H1 (cell line): ENCODE measurements at regions not wholly inside any gene's neighbourhood (a gene's known extent, or its start where the extent isn't known, plus 50 kb on each side); places are given as distances from the start of the nearest gene placed in this dataset.

Source experiments
- CTCF ChIA-PET: fragments of 300-600 bp; sonication (Branson Sonifier 250); formaldehyde crosslinking; loops from one replicate; lab custom pipeline; 2021; ENCODE audit not compliant: partially characterized antibody; lab: Charles Lee
- POLR2A ChIA-PET: fragments of 300-600 bp; sonication (Branson Sonifier 250); formaldehyde crosslinking; loops from one replicate; lab custom pipeline; 2021; ENCODE audit warnings: inconsistent platforms; ENCODE audit not compliant: partially characterized antibody; lab: Charles Lee
- DNase-seq, 2 experiments: peaks; one replicate each; pipeline versions ENCODE4 v3.0.0 to v3.0.0-alpha.2; 2010 to 2022; ENCODE audit warnings: low spot score in 2 of 2, low read depth in 1 of 2, mixed read lengths in 1 of 2
- FAIRE-seq: peaks from 2 replicates; lab custom pipeline; 2011; peaks lifted over from hg19 to GRCh38; lab: Jason Lieb, UNC
- H2AFZ ChIP-seq: 2 replicates; pipeline ENCODE4 v1.8.1; 2012; ENCODE audit warnings: low read length, inconsistent platforms
- H2AK5ac ChIP-seq: 2 replicates; pipeline ENCODE4 v1.6.1; 2013; ENCODE audit warnings: low read depth, low read length
- H2BK120ac ChIP-seq: replicated peaks from 2 replicates; pipeline ENCODE3; 2013; ENCODE audit warnings: low read depth, low read length, inconsistent platforms
- H2BK12ac ChIP-seq: 2 replicates; pipeline ENCODE4 v1.6.1; 2013; ENCODE audit warnings: low read depth, low read length
- H2BK15ac ChIP-seq: 2 replicates; pipeline ENCODE4 v1.6.1; 2013; ENCODE audit warnings: low read length
- H2BK20ac ChIP-seq: 2 replicates; pipeline ENCODE4 v1.6.1; 2013; ENCODE audit warnings: low read length
- H2BK5ac ChIP-seq: 2 replicates; pipeline ENCODE4 v1.6.1; 2013; ENCODE audit warnings: low read depth, low read length
- H3K14ac ChIP-seq: 2 replicates; pipeline ENCODE4 v1.6.1; 2013; ENCODE audit warnings: inconsistent platforms; ENCODE audit not compliant: insufficient read length
- H3K18ac ChIP-seq: 2 replicates; pipeline ENCODE4 v1.6.1; 2013; ENCODE audit warnings: low read length; ENCODE audit errors: extremely low read depth
- H3K23ac ChIP-seq: 2 replicates; pipeline ENCODE4 v1.6.1; 2013; ENCODE audit warnings: inconsistent platforms; ENCODE audit not compliant: insufficient read length
- H3K23me2 ChIP-seq: 2 replicates; pipeline ENCODE4 v1.6.1; 2013; ENCODE audit warnings: low read depth, low read length
- H3K27ac ChIP-seq: 2 replicates; pipeline ENCODE4 v1.6.1; 2011; ENCODE audit warnings: low read depth, low read length, inconsistent platforms
- H3K27me3 ChIP-seq, 4 experiments: replicated peaks in 1 of 4; 1 replicate in 1 of 4; 2 replicates in 3 of 4; pipeline versions ENCODE4 v1.6.1 to v1.8.1; 2011 to 2013; ENCODE audit warnings: low read length in 3 of 4, mild to moderate bottlenecking in 3 of 4, inconsistent platforms in 2 of 4, mixed read lengths in 2 of 4, moderate library complexity in 1 of 4; ENCODE audit not compliant: control insufficient read depth in 3 of 4, insufficient read depth in 3 of 4; ENCODE audit errors: extremely low read depth in 1 of 4
- H3K36me3 ChIP-seq, 4 experiments: 2 replicates each; pipeline versions ENCODE4 v1.6.1 to v1.8.1; 2011 to 2013; ENCODE audit warnings: mild to moderate bottlenecking in 4 of 4, low read length in 3 of 4, moderate library complexity in 2 of 4, control low read depth in 1 of 4, inconsistent platforms in 1 of 4; ENCODE audit not compliant: insufficient read depth in 4 of 4, control insufficient read depth in 2 of 4
- H3K4ac ChIP-seq: replicated peaks from 2 replicates; pipeline ENCODE3; 2013; ENCODE audit warnings: low read length, low read depth, mixed read lengths, inconsistent platforms; ENCODE audit not compliant: insufficient read length
- H3K4me1 ChIP-seq, 4 experiments: replicated peaks in 1 of 4; 1 replicate in 1 of 4; 2 replicates in 3 of 4; pipeline versions ENCODE4 v1.6.1 to v1.8.1; 2011 to 2013; ENCODE audit warnings: low read length in 3 of 4, inconsistent platforms in 2 of 4, mixed read lengths in 1 of 4; ENCODE audit not compliant: insufficient read depth in 4 of 4, control insufficient read depth in 3 of 4
- H3K4me2 ChIP-seq, 2 experiments: 2 replicates each; pipeline versions ENCODE4 v1.6.1 to v1.8.1; 2011 to 2013; ENCODE audit warnings: low read depth in 2 of 2, low read length in 2 of 2, control low read depth in 1 of 2, inconsistent platforms in 1 of 2, mild to moderate bottlenecking in 1 of 2; ENCODE audit not compliant: insufficient read depth in 1 of 2
- H3K4me3 ChIP-seq, 4 experiments: fragments of 200-600, 300-600 bp in 1 of 4; sonication (generic), shearing (Covaris generic), sonication (Bioruptor Twin) in 1 of 4; 2 replicates each; pipeline versions ENCODE4 v1.5.1 to v1.8.1; 2011 to 2016; ENCODE audit warnings: low read length in 4 of 4, low read depth in 3 of 4, control low read depth in 2 of 4, inconsistent platforms in 2 of 4, mild to moderate bottlenecking in 2 of 4, mixed read lengths in 1 of 4, moderate library complexity in 1 of 4; ENCODE audit not compliant: insufficient read depth in 2 of 4; ENCODE audit errors: extremely low read depth in 1 of 4
- H3K56ac ChIP-seq: replicated peaks from 2 replicates; pipeline ENCODE3; 2013; ENCODE audit warnings: low read depth, mild to moderate bottlenecking, mixed read lengths, low read length, inconsistent platforms; ENCODE audit not compliant: insufficient read length
- H3K79me1 ChIP-seq: 2 replicates; pipeline ENCODE4 v1.6.1; 2013; ENCODE audit warnings: low read depth, low read length, control low read depth
- H3K79me2 ChIP-seq, 2 experiments: 2 replicates each; pipeline versions ENCODE4 v1.6.1 to v1.8.1; 2012 to 2013; ENCODE audit warnings: low read length in 2 of 2, mild to moderate bottlenecking in 2 of 2, inconsistent platforms in 1 of 2; ENCODE audit not compliant: insufficient read depth in 2 of 2, control insufficient read depth in 1 of 2
- H3K9ac ChIP-seq, 4 experiments: replicated peaks in 1 of 4; 1 replicate in 1 of 4; 2 replicates in 3 of 4; pipeline versions ENCODE4 v1.6.1 to v1.8.1; 2011 to 2013; ENCODE audit warnings: low read depth in 3 of 4, low read length in 3 of 4, control low read depth in 2 of 4, mild to moderate bottlenecking in 2 of 4, moderate library complexity in 2 of 4, inconsistent platforms in 1 of 4; ENCODE audit errors: extremely low read depth in 1 of 4
- H3K9me3 ChIP-seq, 2 experiments: 2 replicates each; pipeline versions ENCODE4 v1.6.1 to v1.8.1; 2012 to 2013; ENCODE audit warnings: mild to moderate bottlenecking in 2 of 2, moderate library complexity in 2 of 2, control low read depth in 1 of 2, inconsistent platforms in 1 of 2, low read depth in 1 of 2, low read length in 1 of 2, mixed read lengths in 1 of 2; ENCODE audit not compliant: insufficient read depth in 2 of 2
- H4K20me1 ChIP-seq, 2 experiments: replicated peaks in 1 of 2; 2 replicates each; pipeline versions ENCODE3 to v1.8.1; 2011 to 2013; ENCODE audit warnings: inconsistent platforms in 2 of 2, low read length in 2 of 2, mild to moderate bottlenecking in 1 of 2; ENCODE audit not compliant: insufficient read depth in 2 of 2, control insufficient read depth in 1 of 2
- H4K5ac ChIP-seq: 2 replicates; pipeline ENCODE4 v1.6.1; 2013; ENCODE audit warnings: low read length, low read depth, mixed read lengths, inconsistent platforms; ENCODE audit not compliant: insufficient read length
- H4K8ac ChIP-seq: 2 replicates; pipeline ENCODE4 v1.8.0; 2013; ENCODE audit warnings: mild to moderate bottlenecking, moderate library complexity, low read length, inconsistent platforms; ENCODE audit not compliant: insufficient read depth; ENCODE audit errors: extremely low read depth
- H4K91ac ChIP-seq: replicated peaks from 2 replicates; pipeline ENCODE3; 2013; ENCODE audit warnings: low read length, mixed read lengths, inconsistent platforms; ENCODE audit not compliant: insufficient read length
- ATF2 ChIP-seq: IDR thresholded peaks from 2 replicates; pipeline ENCODE4 v1.6.1; 2012; ENCODE audit warnings: low read length, inconsistent platforms
- BRCA1 ChIP-seq: IDR thresholded peaks from 2 replicates; pipeline ENCODE4 v1.6.1; 2012; ENCODE audit warnings: low read depth, low read length, improper control_type of control experiment
- EGR1 ChIP-seq: IDR thresholded peaks from 2 replicates; pipeline ENCODE4 v1.6.1; 2011; ENCODE audit warnings: low read depth, low read length, borderline replicate concordance
- GTF2F1 ChIP-seq: IDR thresholded peaks from 2 replicates; pipeline ENCODE4 v1.6.1; 2012; ENCODE audit warnings: low read depth, low read length, improper control_type of control experiment, borderline replicate concordance
- KDM1A ChIP-seq: fragments of 200-600, 300-600 bp; sonication (generic); IDR thresholded peaks from 2 replicates; pipeline ENCODE4 v1.7.1; 2016; ENCODE audit warnings: mild to moderate bottlenecking, low read length, borderline replicate concordance
- MAFK ChIP-seq: IDR thresholded peaks from 2 replicates; pipeline ENCODE4 v1.6.1; 2012; ENCODE audit warnings: low read depth, mild to moderate bottlenecking, improper control_type of control experiment, low read length
- NANOG ChIP-seq: IDR thresholded peaks from 2 replicates; pipeline ENCODE4 v1.6.1; 2011; ENCODE audit warnings: low read length, low read depth, mild to moderate bottlenecking, inconsistent platforms; ENCODE audit not compliant: insufficient read depth, poor library complexity, severe bottlenecking
- NRF1 ChIP-seq: IDR thresholded peaks from 2 replicates; pipeline ENCODE4 v1.6.1; 2011; ENCODE audit warnings: mild to moderate bottlenecking, low read depth, low read length, improper control_type of control experiment
- POLR2A ChIP-seq, 2 experiments: IDR thresholded peaks; 1 replicate in 1 of 2; 2 replicates in 1 of 2; pipeline ENCODE4 v1.6.1; 2011; ENCODE audit warnings: low read depth in 2 of 2, low read length in 2 of 2, mild to moderate bottlenecking in 2 of 2; ENCODE audit errors: control extremely low read depth in 1 of 2
- POLR2AphosphoS5 ChIP-seq: IDR thresholded peaks from 2 replicates; pipeline ENCODE4 v1.6.1; 2011; ENCODE audit warnings: low read depth, low read length
- POU5F1 ChIP-seq: IDR thresholded peaks from 2 replicates; pipeline ENCODE4 v1.6.1; 2011; ENCODE audit warnings: low read depth, mild to moderate bottlenecking, low read length, moderate library complexity
- SAP30 ChIP-seq: fragments of 300-600 bp; sonication (generic); IDR thresholded peaks from 2 replicates; pipeline ENCODE4 v1.7.1; 2012; ENCODE audit warnings: low read length, moderate library complexity, mild to moderate bottlenecking, inconsistent platforms; ENCODE audit not compliant: insufficient read depth, insufficient replicate concordance
- SIRT6 ChIP-seq: IDR thresholded peaks from one replicate; pipeline ENCODE4 v1.7.1; 2012; ENCODE audit warnings: low read length, inconsistent platforms
- TAF1 ChIP-seq: IDR thresholded peaks from 2 replicates; pipeline ENCODE4 v1.6.1; 2011; ENCODE audit warnings: mild to moderate bottlenecking, low read depth, low read length
- TEAD4 ChIP-seq: IDR thresholded peaks from 2 replicates; pipeline ENCODE4 v1.6.1; 2012; ENCODE audit warnings: low read depth, low read length, inconsistent platforms, mixed read lengths
- WGBS, 2 experiments: shearing (Covaris generic) in 1 of 2; methylation state at CpG; one replicate each; pipeline versions ENCODE4 v1.1.6 to v1.1.7; 2013 to 2015; ENCODE audit warnings: low lambda C conversion rate in 2 of 2, mixed read lengths in 2 of 2, inconsistent platforms in 1 of 2, low coverage in 1 of 2, missing lambda C conversion rate in 1 of 2; ENCODE audit not compliant: insufficient replicate concordance in 2 of 2, insufficient coverage in 1 of 2, insufficient read length in 1 of 2; ENCODE audit errors: extremely low coverage in 1 of 2, missing lambda C conversion rate in 1 of 2; 5-methylcytosine and 5-hydroxymethylcytosine counted together

DNA sequence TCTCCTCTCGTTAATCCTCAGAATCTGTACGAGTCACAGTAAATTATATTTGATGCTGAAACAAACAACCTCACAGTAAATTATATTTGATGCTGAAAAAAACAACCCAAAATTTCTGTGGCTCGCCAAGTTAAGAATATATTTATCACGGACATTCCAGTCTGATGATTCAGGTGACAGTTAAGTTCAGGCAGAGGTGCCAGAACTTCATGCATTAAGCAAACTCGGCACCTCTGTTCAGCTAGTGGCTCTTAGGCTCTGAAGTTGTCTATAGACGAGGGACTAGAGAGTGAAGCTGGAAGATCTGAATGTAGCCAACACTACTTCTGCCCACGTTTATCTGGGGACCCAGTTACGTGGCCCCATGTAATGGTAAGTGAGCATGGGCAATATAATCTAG, 132.2 kb upstream of the AGA start:
- H3K23ac ChIP-seq, result no peak overlapping the region
- CTCF ChIA-PET, result no interaction called here
- H2BK120ac ChIP-seq, result no peak overlapping the region
- H3K27me3 ChIP-seq, result no peaks in the 10 kb centered on the region
- DNase-seq (no peak), FAIRE-seq (no peak)
- H3K9ac ChIP-seq, result no peak overlapping the region
- H3K36me3 ChIP-seq, result no peaks in the 10 kb centered on the region
- H3K4ac ChIP-seq, result no peak overlapping the region
- no peak overlapping the region for H3K27ac ChIP-seq
- no peaks in the 10 kb centered on the region for H3K4me1 ChIP-seq
- H4K20me1 ChIP-seq, result no peaks in the 10 kb centered on the region
- H3K18ac ChIP-seq, result no peak overlapping the region
- no peak overlapping the region for H2BK15ac ChIP-seq
- H2AFZ ChIP-seq, result no peak overlapping the region
- no peak overlapping the region for H2BK20ac ChIP-seq
- H2BK12ac ChIP-seq, result no peak overlapping the region
- no peak overlapping the region for H2AK5ac ChIP-seq
- H3K9me3 ChIP-seq, result no peaks in the 10 kb centered on the region
- H4K8ac ChIP-seq, result no peak overlapping the region
- H3K4me2 ChIP-seq, result no peak overlapping the region
- H2BK5ac ChIP-seq, result no peak overlapping the region
- H3K4me3 ChIP-seq, result no peak overlapping the region
- H3K23me2 ChIP-seq, result no peaks in the 10 kb centered on the region
- no peak overlapping the region for H3K14ac ChIP-seq
- no peaks in the 10 kb centered on the region for H3K79me2 ChIP-seq
- WGBS, 2 experiments, result 86% methylated on average over 8 of the region's 8 CpGs; no CpG with 5 or more reads in 1 of the 2 experiments
- no peak overlapping the region for H4K5ac ChIP-seq
- POLR2A ChIA-PET, result no interaction called here
- no peak overlapping the region for H4K91ac ChIP-seq
- no peak overlapping the region for H3K56ac ChIP-seq
- H3K79me1 ChIP-seq, result no peaks in the 10 kb centered on the region
- TF ChIP-seq BRCA1, result no peak
- TF ChIP-seq POLR2AphosphoS5, result no peak
- no peak for TF ChIP-seq NANOG
- TF ChIP-seq SIRT6, result no peak
- TF ChIP-seq TAF1, result no peak
- no peak for TF ChIP-seq NRF1
- no peak for TF ChIP-seq SAP30
- TF ChIP-seq TEAD4, result no peak
- TF ChIP-seq MAFK, result no peak
- no peak for TF ChIP-seq EGR1
- TF ChIP-seq ATF2, result no peak
- no peak for TF ChIP-seq KDM1A
- no peak for TF ChIP-seq GTF2F1
- no peak for TF ChIP-seq POU5F1
- TF ChIP-seq POLR2A (IDR thresholded peaks at IDR 0.05; ENCODE audit: control extremely low read depth in 1 of 2, low read depth in 2 of 2, low read length in 2 of 2), result no peak
